ENCODE measurements at regions not wholly inside any gene's neighbourhood (a gene's known extent, or its start where the extent isn't known, plus 50 kb on each side); places are given as distances from the start of the nearest gene placed in this dataset.

DNA sequence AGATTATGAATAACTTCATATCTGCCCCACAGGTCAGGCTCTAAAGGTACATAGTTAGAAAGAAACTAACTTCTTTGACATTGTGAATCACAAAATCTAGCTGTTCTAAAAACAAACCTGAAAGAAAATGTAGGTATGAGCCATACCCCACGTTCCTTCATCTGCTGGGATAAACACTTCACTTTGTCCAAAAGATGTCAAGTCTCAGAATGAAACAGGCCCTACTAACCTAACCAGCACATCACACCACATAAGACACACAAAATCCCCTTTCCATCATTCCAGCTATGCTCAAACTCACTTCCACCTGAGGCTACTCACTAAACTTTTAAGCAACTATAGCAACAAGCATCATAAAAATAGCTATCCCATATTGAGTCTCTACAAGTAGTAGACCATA is 65.2 kb upstream of the GJA5 start:
- no peak overlapping the region for H2AFZ ChIP-seq (ENCODE audit: low read length)
- ChIA-PET POLR2A (ENCODE audit: unreplicated experiment) (no interaction called here), CTCF (no interaction called here)
- intact Hi-C loops (cut with micrococcal nuclease) = no loop called here
- H3K9me3 ChIP-seq (ENCODE audit: low read length) = no peaks in the 10 kb centered on the region
- no peaks in the 10 kb centered on the region for H4K20me1 ChIP-seq (ENCODE audit: low read length)
- H3K27ac ChIP-seq (ENCODE audit: low read length) = no peak overlapping the region
- ATAC-seq (no peak), DNase-seq (no peak)
- H3K79me2 ChIP-seq (ENCODE audit: low read length) = no peaks in the 10 kb centered on the region
- no peak overlapping the region for H3K4me3 ChIP-seq (ENCODE audit: low read length)
- H3K36me3 ChIP-seq (ENCODE audit: low read depth, low read length) = no peaks in the 10 kb centered on the region
- no peaks in the 10 kb centered on the region for H3F3A ChIP-seq (ENCODE audit: low read length, unreplicated experiment)
- no peak overlapping the region for H3K9ac ChIP-seq (ENCODE audit: low read length)
- TF ChIP-seq EZH2phosphoT487 (IDR thresholded peaks at IDR 0.05; ENCODE audit: borderline replicate concordance, low read length) (no peak), EZH2 (IDR thresholded peaks at IDR 0.05; ENCODE audit: low read length, unreplicated experiment) (no peak)
- TF ChIP-seq, protein P1, sequence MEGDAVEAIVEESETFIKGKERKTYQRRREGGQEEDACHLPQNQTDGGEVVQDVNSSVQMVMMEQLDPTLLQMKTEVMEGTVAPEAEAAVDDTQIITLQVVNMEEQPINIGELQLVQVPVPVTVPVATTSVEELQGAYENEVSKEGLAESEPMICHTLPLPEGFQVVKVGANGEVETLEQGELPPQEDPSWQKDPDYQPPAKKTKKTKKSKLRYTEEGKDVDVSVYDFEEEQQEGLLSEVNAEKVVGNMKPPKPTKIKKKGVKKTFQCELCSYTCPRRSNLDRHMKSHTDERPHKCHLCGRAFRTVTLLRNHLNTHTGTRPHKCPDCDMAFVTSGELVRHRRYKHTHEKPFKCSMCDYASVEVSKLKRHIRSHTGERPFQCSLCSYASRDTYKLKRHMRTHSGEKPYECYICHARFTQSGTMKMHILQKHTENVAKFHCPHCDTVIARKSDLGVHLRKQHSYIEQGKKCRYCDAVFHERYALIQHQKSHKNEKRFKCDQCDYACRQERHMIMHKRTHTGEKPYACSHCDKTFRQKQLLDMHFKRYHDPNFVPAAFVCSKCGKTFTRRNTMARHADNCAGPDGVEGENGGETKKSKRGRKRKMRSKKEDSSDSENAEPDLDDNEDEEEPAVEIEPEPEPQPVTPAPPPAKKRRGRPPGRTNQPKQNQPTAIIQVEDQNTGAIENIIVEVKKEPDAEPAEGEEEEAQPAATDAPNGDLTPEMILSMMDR (conservative IDR thresholded peaks at IDR 0.05; ENCODE audit: low read depth, low read length) = no peak
- H3K27me3 ChIP-seq (ENCODE audit: low read length) = no peaks in the 10 kb centered on the region
- peaks cover 7% of the 10 kb centered on the region; the same call in 1 of the 2 replicates for H3K4me1 ChIP-seq (ENCODE audit: insufficient read depth, low read length)
- no peaks in the 10 kb centered on the region for H3K9me2 ChIP-seq (replicated peaks; ENCODE audit: low read length)
- no peak overlapping the region for H3K4me2 ChIP-seq (ENCODE audit: low read length)
- no TSS peak for BruUV-seq (replicated peaks)

DNA sequence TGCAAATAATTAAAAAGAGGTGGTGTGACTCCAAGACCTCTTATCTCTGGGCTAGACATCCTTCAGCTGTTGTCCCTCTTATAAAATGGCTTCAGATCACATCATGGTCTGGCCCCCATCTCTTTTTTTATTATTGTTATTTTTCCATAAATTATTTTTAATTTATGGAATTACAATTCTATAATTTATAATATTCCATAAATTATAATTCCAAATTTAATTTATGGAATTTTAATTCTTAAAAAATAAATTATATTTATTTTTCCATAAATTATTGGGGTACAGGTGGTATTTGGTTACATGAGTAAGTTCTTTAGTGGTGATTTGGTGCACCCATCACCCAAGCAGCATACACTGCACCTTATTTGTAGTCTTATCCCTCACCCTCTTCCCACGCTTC is 65.9 kb upstream of the GJA5 start:
- Histone ChIP-seq H3K27me3 (ENCODE audit: low read length) (no peaks in the 10 kb centered on the region), H3K9me2 (replicated peaks; ENCODE audit: low read length) (no peaks in the 10 kb centered on the region), H3K4me3 (ENCODE audit: low read length) (no peak overlapping the region), H3K79me2 (ENCODE audit: low read length) (no peaks in the 10 kb centered on the region), H2AFZ (ENCODE audit: low read length) (no peak overlapping the region), H3K4me1 (ENCODE audit: insufficient read depth, low read length) (peaks cover 7% of the 10 kb centered on the region; the same call in 1 of the 2 replicates), H3K9me3 (ENCODE audit: low read length) (no peaks in the 10 kb centered on the region), H4K20me1 (ENCODE audit: low read length) (no peaks in the 10 kb centered on the region), H3K27ac (ENCODE audit: low read length) (no peak overlapping the region), H3F3A (ENCODE audit: low read length, unreplicated experiment) (no peaks in the 10 kb centered on the region), H3K36me3 (ENCODE audit: low read depth, low read length) (no peaks in the 10 kb centered on the region), H3K9ac (ENCODE audit: low read length) (no peak overlapping the region), H3K4me2 (ENCODE audit: low read length) (no peak overlapping the region)
- intact Hi-C loops (cut with micrococcal nuclease) = no loop called here
- TF ChIP-seq, protein P1 (conservative IDR thresholded peaks at IDR 0.05; ENCODE audit: low read depth, low read length) = no peak
- TF ChIP-seq EZH2phosphoT487 (IDR thresholded peaks at IDR 0.05; ENCODE audit: borderline replicate concordance, low read length) (no peak), EZH2 (IDR thresholded peaks at IDR 0.05; ENCODE audit: low read length, unreplicated experiment) (no peak)
- CTCF ChIA-PET = no interaction called here
- ATAC-seq (no peak), DNase-seq (no peak)
- BruUV-seq (replicated peaks) = no TSS peak
- POLR2A ChIA-PET (ENCODE audit: unreplicated experiment) = no interaction called here

DNA sequence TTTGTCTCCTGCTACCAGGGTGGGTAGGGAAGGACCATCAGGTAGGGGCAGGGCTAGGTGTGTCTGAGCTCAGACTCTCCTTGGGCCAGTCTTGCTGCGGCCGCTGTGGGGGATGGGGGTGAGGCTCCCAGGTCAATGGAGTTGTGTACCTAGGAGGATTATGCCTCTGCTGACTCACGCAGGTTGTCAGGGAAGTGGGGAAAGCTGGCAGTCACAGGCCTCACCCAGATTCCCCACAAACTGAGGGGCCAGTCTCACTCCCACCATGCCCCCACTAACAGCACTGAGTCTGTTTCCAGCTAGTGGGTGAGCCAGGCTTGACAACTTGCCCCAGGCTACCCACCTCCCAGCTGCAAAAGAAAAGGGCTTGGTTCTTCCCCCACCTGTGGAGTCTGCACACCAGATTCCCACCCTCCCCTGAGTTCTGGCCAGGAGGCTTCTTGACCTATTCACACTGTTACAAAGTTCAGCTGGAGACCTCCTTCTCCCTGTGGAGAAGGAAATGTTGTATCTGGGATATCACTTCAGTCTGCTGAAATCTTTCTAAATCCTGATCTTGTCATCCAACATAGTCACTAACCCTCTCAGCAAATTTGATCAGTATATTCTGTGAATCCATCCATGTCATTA is 69.2 kb upstream of the GJA8 start:
- peak; percentile 44 for DNase-seq
- H3K4me1 ChIP-seq (ENCODE audit: insufficient read depth, low read length) = peaks cover 16% of the 10 kb centered on the region
- no peaks in the 10 kb centered on the region for H3F3A ChIP-seq (ENCODE audit: low read length, unreplicated experiment)
- H2AFZ ChIP-seq (ENCODE audit: low read length) = peak overlapping the region; percentile 38; the same call in 1 of the 2 replicates
- peak overlapping the region; percentile 50 for H3K27ac ChIP-seq (ENCODE audit: low read length)
- no peaks in the 10 kb centered on the region for H4K20me1 ChIP-seq (ENCODE audit: low read length)
- TF ChIP-seq EZH2phosphoT487 (IDR thresholded peaks at IDR 0.05; ENCODE audit: borderline replicate concordance, low read length) (no peak), EZH2 (IDR thresholded peaks at IDR 0.05; ENCODE audit: low read length, unreplicated experiment) (no peak)
- TF ChIP-seq, protein P1 (conservative IDR thresholded peaks at IDR 0.05; ENCODE audit: low read depth, low read length) = no peak
- peak overlapping the region; percentile 22; the same call in 1 of the 2 replicates for H3K4me2 ChIP-seq (ENCODE audit: low read length)
- no peaks in the 10 kb centered on the region for H3K9me2 ChIP-seq (replicated peaks; ENCODE audit: low read length)
- H3K9me3 ChIP-seq (ENCODE audit: low read length) = no peaks in the 10 kb centered on the region
- no peaks in the 10 kb centered on the region for H3K27me3 ChIP-seq (ENCODE audit: low read length)
- CTCF ChIA-PET = no interaction called here
- H3K9ac ChIP-seq (ENCODE audit: low read length) = no peak overlapping the region
- peak; percentile 61 for ATAC-seq
- intact Hi-C loops (cut with micrococcal nuclease) = loop anchor here (10.0 kb wide), 1 partner anchor 49 kb away; no protein-coding TSS in a partner anchor
- POLR2A ChIA-PET (ENCODE audit: unreplicated experiment) = no interaction called here
- no peak overlapping the region for H3K4me3 ChIP-seq (ENCODE audit: low read length)
- BruUV-seq (replicated peaks) = no TSS peak
- H3K36me3 ChIP-seq (ENCODE audit: low read depth, low read length) = no peaks in the 10 kb centered on the region
- H3K79me2 ChIP-seq (ENCODE audit: low read length) = no peaks in the 10 kb centered on the region
